ENCODE measurements at regions not wholly inside any gene's neighbourhood (a gene's known extent, or its start where the extent isn't known, plus 50 kb on each side); places are given as distances from the start of the nearest gene placed in this dataset.

DNA sequence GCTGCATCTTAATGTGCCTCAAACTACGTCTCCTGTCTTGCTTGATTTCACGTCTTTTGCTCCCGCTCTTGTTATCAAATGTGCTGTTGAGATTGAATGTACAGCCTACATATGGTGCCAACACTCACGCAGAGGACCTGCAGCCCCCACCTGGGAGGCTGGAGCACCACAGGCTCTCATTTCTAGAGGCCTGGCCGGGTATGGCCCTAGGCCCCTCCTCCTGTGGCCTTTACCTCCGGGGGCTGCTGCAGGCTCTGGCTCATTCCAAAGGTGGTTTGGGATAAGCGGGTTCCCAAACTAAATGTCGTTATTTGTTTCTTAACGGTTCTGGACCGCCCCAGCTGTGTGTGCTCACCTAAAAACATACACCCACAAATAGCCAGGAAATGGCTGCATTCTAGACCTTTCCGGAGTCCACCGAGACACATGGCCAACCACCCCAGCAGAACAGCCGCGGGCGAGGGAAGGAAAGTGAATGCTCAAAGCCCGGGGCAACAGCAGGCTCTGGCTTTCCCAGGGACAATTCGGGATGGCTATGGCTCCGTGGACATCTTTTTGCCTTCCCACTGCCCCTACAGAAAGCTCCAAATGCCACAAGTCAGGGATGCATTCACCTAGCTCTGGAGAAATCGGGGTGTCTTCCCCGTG lies 105.9 kb downstream of the ENGASE start:
- Histone ChIP-seq H3K4me3 (no peak overlapping the region), H3K9me3 (no peaks in the 10 kb centered on the region), H3K27me3 (peaks cover 32 to 81% (median 46%) of the 10 kb centered on the region in 9 donors), H3K36me3 (no peaks in the 10 kb centered on the region), H3K27ac (no peak overlapping the region), H3K4me1 (peaks cover 0 to 17% (median 0%) of the 10 kb centered on the region in 12 donors)
- DNase-seq (no peak), ATAC-seq (no peak)
- WGBS, 4 donors, result 62 to 74% (median 73%) methylated on average over 20 of the region's 20 CpGs
- TF ChIP-seq, protein P1, sequence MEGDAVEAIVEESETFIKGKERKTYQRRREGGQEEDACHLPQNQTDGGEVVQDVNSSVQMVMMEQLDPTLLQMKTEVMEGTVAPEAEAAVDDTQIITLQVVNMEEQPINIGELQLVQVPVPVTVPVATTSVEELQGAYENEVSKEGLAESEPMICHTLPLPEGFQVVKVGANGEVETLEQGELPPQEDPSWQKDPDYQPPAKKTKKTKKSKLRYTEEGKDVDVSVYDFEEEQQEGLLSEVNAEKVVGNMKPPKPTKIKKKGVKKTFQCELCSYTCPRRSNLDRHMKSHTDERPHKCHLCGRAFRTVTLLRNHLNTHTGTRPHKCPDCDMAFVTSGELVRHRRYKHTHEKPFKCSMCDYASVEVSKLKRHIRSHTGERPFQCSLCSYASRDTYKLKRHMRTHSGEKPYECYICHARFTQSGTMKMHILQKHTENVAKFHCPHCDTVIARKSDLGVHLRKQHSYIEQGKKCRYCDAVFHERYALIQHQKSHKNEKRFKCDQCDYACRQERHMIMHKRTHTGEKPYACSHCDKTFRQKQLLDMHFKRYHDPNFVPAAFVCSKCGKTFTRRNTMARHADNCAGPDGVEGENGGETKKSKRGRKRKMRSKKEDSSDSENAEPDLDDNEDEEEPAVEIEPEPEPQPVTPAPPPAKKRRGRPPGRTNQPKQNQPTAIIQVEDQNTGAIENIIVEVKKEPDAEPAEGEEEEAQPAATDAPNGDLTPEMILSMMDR (IDR thresholded peaks at IDR 0.05), result no peak
- no peak for TF ChIP-seq POLR2A (IDR thresholded peaks at IDR 0.05)
- intact Hi-C loops (cut with DNase I), result no loop called here

- WGBS, 4 donors, result 81 to 90% (median 84%) methylated on average over 15 to 16 of the region's 16 CpGs
- Histone ChIP-seq H3K9me3 (no peaks in the 10 kb centered on the region), H3K4me3 (no peak overlapping the region), H3K36me3 (no peaks in the 10 kb centered on the region), H3K27me3 (peaks cover 22 to 74% (median 34%) of the 10 kb centered on the region in 9 donors), H3K4me1 (peaks cover 0 to 17% (median 0%) of the 10 kb centered on the region in 12 donors), H3K27ac (no peak overlapping the region)
- ATAC-seq (no peak), DNase-seq (no peak)
- TF ChIP-seq POLR2A (IDR thresholded peaks at IDR 0.05), result no peak
- TF ChIP-seq, protein P1 (IDR thresholded peaks at IDR 0.05), result no peak
- intact Hi-C loops (cut with DNase I), result no loop called here
These were observed 104.7 kb downstream of the ENGASE start for GRCh38 chr17:79179334-79179733.

DNA sequence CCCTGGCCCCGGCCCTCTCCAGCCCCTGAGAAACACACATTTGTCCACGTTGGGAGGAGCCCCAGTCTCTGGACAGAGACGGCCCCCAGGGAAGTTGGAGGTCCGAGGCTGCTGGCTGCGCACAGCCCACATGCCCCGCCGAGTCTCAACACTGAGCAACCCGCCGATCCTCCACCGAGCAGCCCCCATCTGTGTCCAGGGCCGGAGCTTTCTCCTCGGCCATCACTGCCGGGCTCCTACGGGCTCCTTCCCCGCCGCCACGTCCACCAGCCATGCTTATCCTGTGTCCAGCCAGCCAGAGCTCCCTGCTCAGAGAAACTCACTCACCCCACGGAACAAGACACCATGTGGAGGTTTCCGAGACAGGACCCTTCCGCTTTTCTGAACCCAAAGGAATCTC lies 103.3 kb downstream of the ENGASE start:
- Histone ChIP-seq H3K36me3 (no peaks in the 10 kb centered on the region), H3K27ac (no peak overlapping the region), H3K9me3 (no peaks in the 10 kb centered on the region), H3K4me1 (peaks cover 0 to 5% (median 0%) of the 10 kb centered on the region in 12 donors), H3K27me3 (peaks cover 11 to 63% (median 22%) of the 10 kb centered on the region in 9 donors), H3K4me3 (no peak overlapping the region)
- TF ChIP-seq POLR2A (IDR thresholded peaks at IDR 0.05), result no peak
- TF ChIP-seq, protein P1 (IDR thresholded peaks at IDR 0.05), result no peak
- no peak for DNase-seq
- ATAC-seq, result no peak
- 70 to 77% (median 73%) methylated on average over 20 of the region's 20 CpGs for WGBS, 4 donors
- intact Hi-C loops (cut with DNase I), result no loop called here

- intact Hi-C loops (cut with DNase I), result no loop called here
- Histone ChIP-seq H3K27ac (no peak overlapping the region), H3K9me3 (no peaks in the 10 kb centered on the region), H3K4me1 (no peaks in the 10 kb centered on the region), H3K27me3 (peaks cover 4 to 57% (median 17%) of the 10 kb centered on the region in 9 donors), H3K4me3 (no peak overlapping the region), H3K36me3 (no peaks in the 10 kb centered on the region)
- 49 to 54% (median 50%) methylated on average over 18 to 21 of the region's 21 CpGs for WGBS, 4 donors
- TF ChIP-seq, protein P1 (IDR thresholded peaks at IDR 0.05), result no peak
- no peak for TF ChIP-seq POLR2A (IDR thresholded peaks at IDR 0.05)
- ATAC-seq (no peak), DNase-seq (no peak)
These were observed 102.4 kb downstream of the ENGASE start for GRCh38 chr17:79176792-79177601.
